HG02798 (cell line): ENCODE measurements at regions not wholly inside any gene's neighbourhood (a gene's known extent, or its start where the extent isn't known, plus 50 kb on each side); places are given as distances from the start of the nearest gene placed in this dataset.
"Not testable (repeated sequence)": the region's sequence is repeated elsewhere in the genome, so short reads cannot be mapped to it uniquely, and the experiment has no call there.

ENCODE experiments used
- ATAC-seq: cut with Tn5 transposase; IDR thresholded peaks from one replicate; pipeline ENCODE4 v1.9.1; 2021; ENCODE audit warnings: mild to moderate bottlenecking; ENCODE audit not compliant: unreplicated experiment, poor library complexity

DNA sequence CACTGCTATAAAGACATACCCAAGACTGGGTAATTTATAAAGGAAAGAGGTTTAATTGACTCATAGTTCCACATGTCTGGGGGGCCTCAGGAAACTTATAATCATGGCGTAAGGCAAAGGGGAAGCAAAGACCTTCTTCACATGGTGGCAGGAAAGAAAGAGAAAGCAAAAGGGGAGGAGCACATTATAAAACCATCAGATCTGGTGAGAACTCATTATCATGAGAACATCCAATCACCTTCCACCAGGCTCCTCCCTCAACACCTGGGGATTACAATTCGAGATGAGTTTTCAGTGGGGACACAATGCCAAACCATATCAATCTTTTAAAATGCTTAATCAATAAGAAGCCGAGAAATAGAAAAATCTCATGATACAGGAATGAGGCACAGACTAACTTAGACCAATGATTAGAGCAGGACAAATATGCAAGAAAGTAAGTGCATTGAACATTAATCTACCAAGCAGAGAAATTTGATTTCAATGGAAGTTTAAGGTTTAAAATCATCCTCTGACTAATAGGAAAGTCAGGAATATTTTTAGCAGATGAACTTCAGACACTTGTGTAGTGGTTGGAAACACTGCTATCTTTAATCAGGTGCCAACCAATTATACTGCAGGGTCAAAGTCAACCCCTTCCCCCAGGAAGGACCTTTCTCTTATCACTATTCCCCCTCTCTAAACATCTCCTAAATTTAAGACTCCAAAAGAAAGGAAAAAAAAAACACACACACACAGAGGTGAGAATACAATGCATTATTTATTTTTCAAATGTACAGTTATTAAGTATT is 259.2 kb downstream of the IRS1 start:
- no peak for ATAC-seq

DNA sequence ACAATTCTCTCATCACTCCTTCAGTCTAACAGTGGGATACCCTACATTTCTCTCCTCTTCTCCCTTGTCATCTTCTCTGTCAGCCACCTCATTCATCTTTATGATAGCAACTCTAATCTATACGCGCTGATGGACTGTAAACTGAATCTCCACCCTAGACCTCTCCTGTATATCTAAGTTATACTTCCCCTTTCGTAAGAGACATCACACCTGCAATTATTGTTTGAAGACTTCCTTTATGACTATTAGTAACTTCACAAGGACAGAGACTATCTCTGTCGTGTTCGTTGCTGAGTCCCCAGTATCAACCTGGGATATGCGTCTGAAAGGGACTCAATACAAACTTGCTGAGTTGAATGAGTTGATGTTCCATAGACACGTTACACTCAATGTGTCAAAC is 263.2 kb downstream of the IRS1 start:
- no peak for ATAC-seq

DNA sequence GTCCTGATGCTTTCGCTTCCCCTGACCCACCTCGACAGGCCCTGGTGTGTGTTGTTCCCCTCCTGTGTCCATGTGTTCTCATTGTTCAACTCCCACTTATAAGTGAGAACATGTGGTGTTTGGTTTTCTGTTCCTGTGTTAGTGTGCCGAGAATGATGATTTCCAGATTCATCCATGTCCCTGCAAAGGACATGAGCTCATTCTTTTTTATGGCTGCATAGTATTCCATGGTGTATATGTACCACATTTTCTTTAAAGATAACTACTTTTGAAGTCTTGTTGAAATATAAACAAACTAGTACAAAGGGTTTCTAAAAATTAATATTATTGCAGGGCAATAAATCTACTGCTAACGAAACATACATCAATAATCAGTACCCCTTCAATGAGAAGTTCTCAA is 266.6 kb downstream of the IRS1 start:
- not testable (repeated sequence) for ATAC-seq

DNA sequence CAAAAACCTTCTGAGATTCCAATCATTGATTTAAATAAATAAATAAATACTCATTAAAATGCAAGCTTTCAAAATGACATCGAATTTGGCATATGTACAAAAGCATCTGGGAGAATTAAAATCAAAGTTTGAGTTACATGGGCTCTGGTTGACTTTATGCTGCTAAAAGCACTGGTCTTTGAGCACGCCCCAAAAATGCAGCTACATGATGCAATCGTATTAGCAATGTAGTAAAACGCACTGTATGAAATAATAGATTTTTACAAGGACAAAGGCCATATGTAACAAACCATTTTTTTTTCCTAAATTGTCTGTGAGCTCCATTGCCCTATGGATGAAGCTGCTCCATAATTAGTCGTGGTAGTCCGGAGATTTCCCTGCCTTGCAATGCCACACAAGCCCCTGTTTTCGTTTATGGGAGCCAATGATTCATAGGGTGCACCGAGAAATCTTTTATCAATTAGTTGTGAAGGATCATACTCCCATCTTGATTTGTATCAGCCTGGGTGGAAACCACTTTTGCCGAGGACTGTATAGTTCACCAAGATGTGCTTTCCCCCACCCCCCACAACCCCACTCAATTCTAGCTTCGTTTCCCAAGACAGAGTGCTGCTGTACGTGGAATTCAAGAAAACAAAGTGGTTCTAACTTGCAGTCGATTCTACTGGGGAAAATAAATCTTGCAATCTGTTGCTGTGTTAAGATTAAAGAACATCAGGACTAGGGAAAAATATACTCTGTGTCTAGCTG is 268.4 kb downstream of the IRS1 start:
- no peak for ATAC-seq

DNA sequence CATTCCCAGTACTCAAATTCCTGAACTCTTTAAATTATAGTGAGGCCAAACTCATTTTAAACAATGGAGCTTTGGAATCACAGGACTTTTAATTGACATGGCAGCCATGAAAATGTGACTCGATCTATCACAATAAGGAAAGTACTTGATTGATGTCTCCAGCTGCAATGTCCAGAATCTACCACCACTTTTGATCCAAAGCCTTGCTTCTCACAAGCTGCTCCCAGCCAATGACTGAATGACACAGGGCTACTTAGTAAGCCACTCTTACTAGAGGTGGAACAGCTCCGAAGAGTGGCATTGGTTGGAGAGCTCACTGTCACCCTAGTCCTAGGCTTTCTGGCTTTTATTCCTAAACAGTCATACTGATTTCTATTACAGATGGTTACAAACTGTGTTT is 270.1 kb downstream of the IRS1 start:
- no peak for ATAC-seq

DNA sequence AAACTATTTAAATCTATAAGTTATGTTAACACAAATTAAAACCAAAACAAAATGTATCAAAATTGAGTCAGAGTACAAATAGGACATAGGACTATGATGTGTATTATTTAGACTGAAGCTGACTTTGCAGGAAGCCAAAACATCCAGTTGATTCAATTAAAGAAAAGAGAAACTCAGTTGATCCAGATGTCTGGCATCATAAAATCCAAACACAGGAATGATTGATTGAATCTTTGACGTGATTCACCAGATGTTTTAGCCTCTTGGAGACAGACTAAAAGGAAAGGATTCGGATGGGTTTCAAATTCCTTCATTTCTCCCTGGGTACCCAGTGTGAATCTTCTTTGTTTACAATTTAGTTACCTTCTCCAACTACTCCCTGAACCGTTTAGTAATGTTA is 272.9 kb downstream of the IRS1 start:
- no peak for ATAC-seq

DNA sequence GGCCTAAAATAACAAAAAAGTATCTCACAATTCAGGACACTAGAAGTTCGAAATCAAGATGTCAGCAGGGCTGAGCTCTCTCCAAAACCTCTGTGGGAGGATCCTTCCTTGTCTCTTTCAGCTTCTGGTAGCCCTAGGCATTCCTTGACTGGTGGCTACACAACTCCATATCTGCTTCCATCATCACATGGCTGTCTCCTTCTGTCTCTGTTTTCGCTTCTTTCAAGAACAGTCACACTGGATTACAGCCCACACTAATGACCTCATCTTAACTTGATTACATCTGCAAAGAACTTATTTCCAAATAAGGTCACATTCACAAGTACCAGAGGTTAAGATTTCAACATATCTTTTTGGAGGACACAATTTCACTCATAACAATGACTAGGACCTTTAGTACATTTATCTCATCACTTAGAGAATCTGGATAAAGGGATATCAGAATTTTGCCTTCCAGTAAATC is 275.2 kb downstream of the IRS1 start:
- ATAC-seq: no peak

DNA sequence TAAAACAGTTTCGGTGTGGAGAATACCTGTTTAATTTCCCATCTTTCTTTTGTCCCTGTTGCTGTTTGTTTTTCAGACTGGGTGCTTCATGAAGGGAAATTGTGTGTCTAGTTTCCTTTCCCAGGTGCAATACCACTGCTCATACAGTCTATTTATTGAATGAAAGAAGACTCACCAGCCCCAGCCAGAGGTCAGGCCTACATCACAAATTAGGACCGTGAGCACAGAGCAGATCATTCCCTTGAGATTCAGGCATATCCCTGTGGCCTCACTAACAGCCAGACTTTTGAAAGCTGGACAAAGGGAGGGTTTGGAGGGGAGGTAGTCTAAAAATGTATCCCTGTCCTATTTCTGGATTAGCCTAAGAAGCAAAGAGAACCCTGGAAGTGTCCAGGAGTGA is 278.9 kb downstream of the IRS1 start:
- no peak for ATAC-seq

DNA sequence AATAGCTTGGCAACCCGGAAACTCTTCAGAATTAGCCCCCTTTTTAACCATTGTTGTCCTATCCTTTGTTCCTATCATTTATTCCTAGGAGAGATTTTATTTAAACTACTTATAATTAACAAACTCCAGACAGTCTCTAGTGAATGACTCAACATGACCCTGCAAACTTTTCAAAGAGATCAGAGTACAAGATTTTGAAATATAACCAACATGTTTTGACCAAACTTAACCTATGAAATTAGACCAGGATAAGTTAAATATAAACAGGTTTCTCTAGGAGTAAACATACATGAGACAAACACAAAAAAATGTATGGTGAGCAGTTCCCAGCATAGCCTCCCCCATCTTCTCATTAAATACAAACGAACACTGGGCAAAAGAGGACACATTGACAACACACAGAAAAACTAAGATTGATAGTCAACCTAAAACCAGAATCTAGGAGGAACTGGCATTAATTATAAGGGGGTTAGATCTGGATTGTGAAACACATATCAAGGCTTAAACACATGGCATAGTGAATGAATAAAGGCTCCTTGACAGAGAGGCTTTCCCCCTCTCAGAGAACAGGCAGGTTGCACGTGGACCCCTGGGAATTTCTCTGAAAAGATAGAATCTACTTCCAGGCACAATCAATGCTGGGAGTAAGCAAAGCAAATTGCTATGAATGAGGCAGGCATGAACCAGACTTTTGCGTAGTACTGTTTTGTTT is 284.1 kb downstream of the IRS1 start:
- no peak for ATAC-seq

DNA sequence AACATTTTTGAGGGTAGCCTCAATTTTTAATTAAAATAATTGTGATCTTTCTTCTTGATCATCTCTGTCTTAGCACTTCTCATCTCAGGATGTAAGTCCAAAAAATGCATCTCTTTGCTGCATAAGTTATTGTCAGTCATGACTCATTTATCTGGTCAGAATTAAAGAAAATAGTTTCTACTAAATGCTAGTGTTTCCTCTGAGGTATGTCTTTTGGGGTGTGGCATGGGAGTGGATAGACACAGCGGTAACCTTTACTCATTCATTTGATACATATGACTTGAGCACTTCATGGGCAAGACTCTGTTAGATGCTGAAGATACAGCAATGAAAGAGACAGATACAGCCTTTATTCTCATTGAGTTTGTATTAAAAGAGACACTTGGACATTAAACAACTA is 284.7 kb downstream of the IRS1 start:
- ATAC-seq: no peak

DNA sequence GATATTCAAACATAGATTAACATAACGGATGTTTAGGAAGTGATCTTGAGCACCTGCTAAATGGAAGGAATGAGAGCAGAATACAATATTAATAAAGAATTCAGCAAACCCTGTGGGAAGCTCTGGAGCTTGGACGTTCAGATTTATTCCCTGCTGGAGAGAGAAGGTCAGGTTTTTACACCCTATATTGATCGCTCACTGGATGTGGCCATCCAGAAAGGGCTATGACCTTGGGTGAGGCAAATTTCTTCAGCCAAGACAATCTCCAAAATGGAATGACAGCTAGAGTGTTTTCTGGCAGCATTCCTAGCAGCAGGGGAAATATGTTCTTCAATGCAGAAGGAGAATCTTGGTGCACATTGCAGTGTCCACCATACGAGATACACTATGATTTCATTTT is 288.3 kb downstream of the IRS1 start:
- no peak for ATAC-seq

DNA sequence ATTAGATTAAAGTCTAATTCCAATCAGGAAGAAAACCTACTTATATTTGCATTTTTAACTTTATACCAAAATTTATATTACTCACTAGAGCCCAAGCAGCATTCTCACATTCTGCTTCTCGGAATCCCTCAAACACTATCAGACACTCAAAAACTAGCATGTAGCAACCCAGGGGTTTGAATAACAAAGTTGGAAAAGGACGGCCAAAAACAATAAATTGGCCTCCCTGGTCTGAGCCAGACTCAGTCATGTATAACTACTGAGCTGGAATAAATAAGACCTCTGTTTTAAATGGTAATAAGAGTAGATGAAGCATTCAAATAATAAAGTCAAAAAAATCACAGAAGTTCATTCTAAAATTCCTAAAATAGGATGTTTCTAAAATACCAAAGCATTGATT is 290.9 kb downstream of the IRS1 start:
- no peak for ATAC-seq

DNA sequence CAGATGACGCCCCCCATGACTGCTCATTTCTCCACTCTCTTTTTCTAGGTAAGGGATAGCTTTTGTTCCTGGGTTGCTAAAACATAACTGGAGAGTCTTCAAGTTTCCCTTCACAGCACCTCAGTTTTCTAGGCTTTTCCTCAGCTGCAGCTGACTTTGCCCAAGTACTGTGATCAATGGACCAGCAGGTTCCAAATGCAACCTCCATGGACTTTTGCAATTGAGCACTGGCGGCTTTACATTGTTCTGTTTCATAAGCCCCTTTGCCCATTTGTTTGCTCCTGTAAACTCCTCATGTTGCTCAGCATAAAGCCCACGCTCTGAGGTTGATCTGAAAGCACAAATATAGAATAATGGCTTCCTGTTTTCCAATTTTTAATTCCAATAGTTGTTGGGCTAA is 291.6 kb downstream of the IRS1 start:
- ATAC-seq: no peak

DNA sequence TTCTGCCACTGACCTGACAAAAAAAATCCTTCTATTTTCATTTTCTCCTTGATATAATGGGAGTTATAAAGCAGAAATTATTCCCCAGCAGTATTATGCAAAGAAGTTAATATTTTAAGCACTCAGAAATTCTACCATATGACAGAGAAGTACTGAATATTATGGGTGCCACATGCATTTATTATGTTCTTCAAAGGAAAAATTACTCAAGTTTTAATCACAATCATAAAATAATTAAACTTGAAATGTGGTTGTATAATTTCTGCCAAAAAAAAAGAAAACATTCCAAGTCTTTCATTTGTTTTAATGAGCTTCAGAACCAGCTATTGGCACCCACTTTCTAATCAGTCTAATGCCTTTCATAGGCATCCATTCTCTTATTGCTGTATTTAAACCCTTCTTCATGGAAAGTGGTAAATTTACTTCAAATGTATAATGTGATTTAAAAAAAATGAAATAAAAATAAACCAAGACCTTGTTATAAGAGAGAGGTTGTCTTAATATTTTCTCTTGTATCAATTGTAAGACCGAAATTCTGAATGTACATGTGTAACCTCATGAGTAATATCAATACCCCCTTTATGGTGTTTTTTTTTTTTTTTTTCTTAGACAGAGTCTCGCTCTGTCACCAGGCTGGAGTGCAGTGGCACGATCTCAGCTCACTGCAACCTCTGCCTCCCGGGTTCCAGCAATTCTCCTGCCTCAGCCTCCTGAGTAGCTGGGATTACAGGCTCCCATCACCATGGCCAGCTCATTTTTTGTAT is 302.3 kb downstream of the IRS1 start:
- no peak for ATAC-seq

DNA sequence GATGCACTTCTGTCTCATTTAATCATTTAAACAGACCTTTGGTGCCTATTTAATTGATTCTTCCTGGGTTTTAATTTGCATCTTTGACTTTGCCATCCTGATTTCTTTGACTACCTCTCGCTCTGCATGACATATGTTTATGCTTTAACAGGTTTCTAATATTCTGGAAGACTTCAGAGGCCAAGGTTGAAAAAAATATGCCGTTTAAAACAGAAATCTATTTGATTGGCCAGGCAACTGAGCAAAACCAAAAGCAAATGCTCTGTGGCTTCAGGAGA is 303.4 kb downstream of the IRS1 start:
- no peak for ATAC-seq

DNA sequence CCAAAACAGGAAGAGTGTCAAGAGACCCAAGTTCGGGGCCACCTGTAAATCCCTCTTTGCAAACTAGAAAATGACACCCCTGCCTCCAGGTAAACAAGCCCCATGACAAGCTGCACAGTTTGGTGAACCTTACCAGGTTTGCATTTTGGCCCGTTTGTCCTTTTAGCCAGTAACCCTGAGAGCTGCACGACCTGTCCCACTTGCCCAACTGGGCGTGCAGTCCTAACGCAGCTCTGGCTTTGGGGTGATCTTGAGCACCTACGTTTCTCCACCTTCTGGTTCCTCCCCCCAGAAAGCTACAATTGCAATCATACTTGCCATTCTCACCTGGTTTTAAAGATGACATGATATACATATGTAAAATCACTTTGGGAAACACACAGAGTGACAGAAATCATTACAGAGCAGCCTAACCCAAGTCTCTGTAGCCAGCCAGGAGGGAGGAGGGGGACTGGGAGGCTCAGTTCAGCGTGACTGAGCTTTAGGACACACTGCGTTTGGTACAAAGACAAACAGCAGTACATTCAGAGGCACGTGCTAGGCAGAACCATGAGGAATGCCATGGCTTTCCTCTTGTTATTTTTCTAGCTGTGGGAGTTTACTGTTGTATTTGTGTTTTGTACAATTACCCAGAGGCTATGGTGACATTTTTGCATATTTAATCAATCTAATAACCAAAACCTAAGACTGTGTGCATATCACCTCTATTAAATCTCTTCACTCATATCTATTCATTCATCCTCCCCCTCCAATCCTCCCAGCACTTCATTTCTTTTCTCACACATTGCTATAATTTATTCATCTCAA is 304.0 kb downstream of the IRS1 start:
- ATAC-seq: no peak

DNA sequence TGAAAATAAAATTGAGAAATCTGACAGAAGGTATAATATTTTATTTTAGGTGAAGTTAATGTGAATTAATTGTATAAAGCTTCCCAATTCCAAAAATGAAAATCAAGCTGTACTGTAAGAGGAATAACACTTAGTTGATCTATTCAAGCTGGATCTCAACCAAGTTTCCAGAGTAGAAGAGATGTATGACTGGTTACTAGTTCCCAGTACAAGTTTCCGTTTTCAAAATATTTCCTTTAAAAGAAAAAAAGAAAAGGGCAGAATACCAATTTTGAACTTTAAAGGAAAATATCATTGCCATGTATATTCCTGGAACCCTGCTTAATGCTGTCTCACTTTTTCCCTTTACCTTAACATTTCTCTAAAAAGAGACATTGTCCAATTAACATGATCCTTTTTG is 308.5 kb downstream of the IRS1 start:
- ATAC-seq: no peak

DNA sequence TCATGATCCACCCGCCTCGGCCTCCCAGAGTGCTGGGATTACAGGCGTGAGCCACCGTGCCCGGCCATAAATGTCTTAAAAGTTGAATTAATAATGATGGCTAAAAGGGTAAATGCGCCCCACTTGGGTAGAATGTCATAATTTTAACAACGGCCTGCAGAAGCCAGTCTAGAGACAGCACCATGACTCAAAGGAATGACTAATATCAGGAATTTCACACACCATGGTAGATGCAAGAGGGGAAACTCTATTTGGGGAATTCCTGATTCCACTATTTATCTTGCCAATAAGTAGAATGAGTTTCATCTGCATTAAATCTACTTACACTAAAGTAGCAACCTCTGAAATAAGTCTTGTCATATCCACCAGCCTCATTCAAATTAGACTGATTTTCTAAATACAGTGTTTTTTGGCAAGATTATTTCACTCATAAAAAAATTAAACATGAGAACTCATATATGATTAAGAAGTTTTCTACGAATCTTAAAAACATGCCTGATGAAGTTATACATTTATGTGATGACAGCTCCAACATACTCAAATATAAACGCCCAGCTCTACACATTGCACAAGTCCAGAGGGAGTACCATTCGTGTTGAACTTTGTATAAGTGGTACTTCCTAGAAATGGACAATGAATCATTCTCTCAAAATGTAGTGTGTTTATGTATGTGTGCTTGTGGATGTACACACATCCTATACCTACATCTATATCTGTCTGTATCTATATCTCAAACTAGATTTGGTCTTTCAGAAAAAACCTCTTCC is 309.7 kb downstream of the IRS1 start:
- peak; percentile 60 for ATAC-seq

DNA sequence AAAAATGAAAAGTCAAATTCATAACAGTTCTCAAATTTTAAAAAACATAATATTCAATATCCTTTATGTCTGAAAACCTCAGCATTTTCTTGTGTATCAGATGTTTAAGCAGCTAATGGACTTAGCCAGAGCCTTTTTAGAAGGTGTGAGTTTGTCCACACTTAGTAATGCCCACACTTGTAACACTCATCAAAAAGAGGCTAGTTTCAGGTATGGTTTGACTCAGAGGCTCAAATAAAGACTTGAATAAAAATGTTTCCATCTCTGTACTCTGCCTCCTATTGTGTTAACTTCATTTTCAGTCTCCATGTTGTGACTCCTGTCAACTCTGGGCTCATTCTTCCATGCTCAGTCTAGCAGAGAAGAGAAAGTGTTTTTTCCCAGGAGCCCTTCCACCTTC is 311.6 kb downstream of the IRS1 start:
- ATAC-seq: no peak
